A673 (cell line): ENCODE measurements at regions not wholly inside any gene's neighbourhood (a gene's known extent, or its start where the extent isn't known, plus 50 kb on each side); places are given as distances from the start of the nearest gene placed in this dataset.

Source experiments
- BruUV-seq: library from RNA; stranded (reverse); fragments of 400-500 nt; replicated peaks from 2 replicates; lab custom pipeline; 2021; lab: Mats Ljungman, UMichigan
- CTCF ChIA-PET: fragments of 300-600 bp; sonication (Branson Sonifier 250); formaldehyde crosslinking; loops from one replicate; lab custom pipeline; 2022; ENCODE audit warnings: antibody characterized with exemption; lab: Charles Lee
- POLR2A ChIA-PET: fragments of 300-600 bp; sonication (Branson Sonifier 250); formaldehyde crosslinking; loops from one replicate; lab custom pipeline; 2022; ENCODE audit warnings: antibody characterized with exemption; ENCODE audit not compliant: low non-redundant PET; lab: Charles Lee
- DNase-seq: peaks from one replicate; pipeline ENCODE4 v3.0.0-alpha.2; 2015; ENCODE audit warnings: low spot score
- H3K27ac ChIP-seq: fragments of 200-600 bp; sonication (generic); 2 replicates; pipeline ENCODE4 v1.5.1; 2016; ENCODE audit warnings: mixed run types, low read depth, mild to moderate bottlenecking, mixed read lengths, antibody characterized with exemption, low read length; ENCODE audit not compliant: poor library complexity, severe bottlenecking
- H3K27me3 ChIP-seq: fragments of 200-600 bp; sonication (generic); replicated peaks from 2 replicates; pipeline ENCODE4 v1.6.1; 2017; ENCODE audit warnings: mixed run types, low read depth, mild to moderate bottlenecking, mixed read lengths, antibody characterized with exemption, low read length; ENCODE audit not compliant: insufficient read depth, poor library complexity
- H3K36me3 ChIP-seq: fragments of 200-600 bp; sonication (generic); 2 replicates; pipeline ENCODE4 v1.6.1; 2016; ENCODE audit warnings: mixed run types, mild to moderate bottlenecking, mixed read lengths, antibody characterized with exemption, low read length; ENCODE audit not compliant: insufficient read depth, poor library complexity, severe bottlenecking
- H3K4me1 ChIP-seq: fragments of 200-600 bp; sonication (generic); 2 replicates; pipeline ENCODE4 v1.6.1; 2017; ENCODE audit warnings: mixed run types, mild to moderate bottlenecking, mixed read lengths, antibody characterized with exemption, low read length; ENCODE audit not compliant: insufficient read depth, poor library complexity, severe bottlenecking
- H3K4me3 ChIP-seq: fragments of 200-600 bp; sonication (generic); 2 replicates; pipeline ENCODE4 v1.5.1; 2016; ENCODE audit warnings: low read depth, mixed run types, mild to moderate bottlenecking, mixed read lengths, low read length; ENCODE audit not compliant: poor library complexity, severe bottlenecking
- H3K9me3 ChIP-seq: fragments of 200-600 bp; sonication (generic); 2 replicates; pipeline ENCODE4 v1.6.1; 2016; ENCODE audit warnings: mixed run types, low read depth, mild to moderate bottlenecking, mixed read lengths, antibody characterized with exemption, low read length; ENCODE audit not compliant: poor library complexity, severe bottlenecking
- CTCF ChIP-seq: fragments of 300-800, 200-600 bp; sonication (generic); conservative IDR thresholded peaks from 2 replicates; pipeline ENCODE4 v1.5.1; 2017; ENCODE audit warnings: low read depth, mild to moderate bottlenecking, antibody characterized with exemption, low read length, moderate library complexity, mixed read lengths
- EZH2 ChIP-seq: fragments of 200-600 bp; sonication (generic); IDR thresholded peaks from 2 replicates; pipeline ENCODE4 v1.6.1; 2017; ENCODE audit warnings: borderline replicate concordance, low read depth, mild to moderate bottlenecking, mixed read lengths, antibody characterized with exemption, low read length; ENCODE audit not compliant: poor library complexity, severe bottlenecking
- intact Hi-C: fragments of 100-400 bp; cut with micrococcal nuclease; formaldehyde crosslinking; loops from one replicate; pipeline ENCODE4 v1.10.0; 2022; ENCODE audit not compliant: unreplicated experiment

- H3K9me3 ChIP-seq = no peaks in the 10 kb centered on the region
- no peak overlapping the region for H3K4me3 ChIP-seq
- intact Hi-C loops = no loop called here
- H3K27ac ChIP-seq = no peak overlapping the region
- no peaks in the 10 kb centered on the region for H3K4me1 ChIP-seq
- DNase-seq = no peak
- H3K36me3 ChIP-seq = no peaks in the 10 kb centered on the region
- ChIA-PET CTCF (no interaction called here), POLR2A (no interaction called here)
- TF ChIP-seq EZH2 (no peak), CTCF (no peak)
- H3K27me3 ChIP-seq = no peaks in the 10 kb centered on the region
- no TSS peak for BruUV-seq
Measured at GRCh38 chr4:58413849-58414248, 1303.7 kb upstream of the IGFBP7 start.

- H3K9me3 ChIP-seq = no peaks in the 10 kb centered on the region
- no peaks in the 10 kb centered on the region for H3K4me1 ChIP-seq
- no peaks in the 10 kb centered on the region for H3K36me3 ChIP-seq
- no peak overlapping the region for H3K4me3 ChIP-seq
- no peak overlapping the region for H3K27ac ChIP-seq
- intact Hi-C loops = no loop called here
- ChIA-PET POLR2A (no interaction called here), CTCF (no interaction called here)
- no peaks in the 10 kb centered on the region for H3K27me3 ChIP-seq
- TF ChIP-seq CTCF (no peak), EZH2 (no peak)
- no TSS peak for BruUV-seq
- DNase-seq = no peak
Measured at GRCh38 chr4:58411904-58412303, 1301.7 kb upstream of the IGFBP7 start.

- no peaks in the 10 kb centered on the region for H3K9me3 ChIP-seq
- H3K4me1 ChIP-seq = no peaks in the 10 kb centered on the region
- TF ChIP-seq CTCF (no peak), EZH2 (no peak)
- no peak overlapping the region for H3K27ac ChIP-seq
- intact Hi-C loops = no loop called here
- no TSS peak for BruUV-seq
- CTCF ChIA-PET = no interaction called here
- H3K27me3 ChIP-seq = no peaks in the 10 kb centered on the region
- POLR2A ChIA-PET = no interaction called here
- DNase-seq = no peak
- H3K4me3 ChIP-seq = no peak overlapping the region
- no peaks in the 10 kb centered on the region for H3K36me3 ChIP-seq
Measured at GRCh38 chr4:58406762-58407161, 1296.6 kb upstream of the IGFBP7 start.
